H1 (cell line): ENCODE measurements at regions not wholly inside any gene's neighbourhood (a gene's known extent, or its start where the extent isn't known, plus 50 kb on each side); places are given as distances from the start of the nearest gene placed in this dataset.

Experiments used
- CEBPB ChIP-seq: IDR thresholded peaks from 2 replicates; pipeline ENCODE4 v1.6.1; 2012; ENCODE audit warnings: low read depth, low read length
- CHD1 ChIP-seq: IDR thresholded peaks from 2 replicates; pipeline ENCODE4 v1.6.1; 2012; ENCODE audit warnings: low read depth, low read length, improper control_type of control experiment
- EP300 ChIP-seq, 2 experiments: IDR thresholded peaks; 1 replicate in 1 of 2; 2 replicates in 1 of 2; pipeline ENCODE4 v1.6.1; 2011 to 2012; ENCODE audit warnings: low read depth in 2 of 2, low read length in 2 of 2, mild to moderate bottlenecking in 2 of 2, borderline replicate concordance in 1 of 2, inconsistent platforms in 1 of 2, moderate library complexity in 1 of 2
- EZH2 ChIP-seq: fragments of 200-600 bp; sonication (generic); IDR thresholded peaks from 2 replicates; pipeline ENCODE4 v1.7.1; 2012; ENCODE audit warnings: low read depth, mild to moderate bottlenecking, moderate library complexity, low read length, inconsistent platforms; ENCODE audit not compliant: severe bottlenecking
- MAX ChIP-seq: IDR thresholded peaks from 2 replicates; pipeline ENCODE4 v1.6.1; 2012; ENCODE audit warnings: inconsistent platforms
- POLR2A ChIP-seq, 2 experiments: IDR thresholded peaks; 1 replicate in 1 of 2; 2 replicates in 1 of 2; pipeline ENCODE4 v1.6.1; 2011; ENCODE audit warnings: low read depth in 2 of 2, low read length in 2 of 2, mild to moderate bottlenecking in 2 of 2; ENCODE audit errors: control extremely low read depth in 1 of 2
- RAD21 ChIP-seq, 2 experiments: IDR thresholded peaks in 1 of 2; conservative IDR thresholded peaks in 1 of 2; 2 replicates each; pipeline ENCODE4 v1.6.1; 2011; ENCODE audit warnings: low read depth in 2 of 2, low read length in 2 of 2, improper control_type of control experiment in 1 of 2, inconsistent platforms in 1 of 2, mild to moderate bottlenecking in 1 of 2, moderate library complexity in 1 of 2
- RXRA ChIP-seq: IDR thresholded peaks from 2 replicates; pipeline ENCODE4 v1.6.1; 2011; ENCODE audit warnings: low read depth, mild to moderate bottlenecking, low read length, moderate library complexity; ENCODE audit not compliant: insufficient read depth
- SP2 ChIP-seq: IDR thresholded peaks from 2 replicates; pipeline ENCODE4 v1.6.1; 2012; ENCODE audit warnings: mild to moderate bottlenecking, low read length, inconsistent platforms
- TEAD4 ChIP-seq: IDR thresholded peaks from 2 replicates; pipeline ENCODE4 v1.6.1; 2012; ENCODE audit warnings: low read depth, low read length, inconsistent platforms, mixed read lengths
- YY1 ChIP-seq: IDR thresholded peaks from 2 replicates; pipeline ENCODE4 v1.6.1; 2011; ENCODE audit warnings: low read depth, mild to moderate bottlenecking, low read length
- TF ChIP-seq, protein P1 (sequence below), 3 experiments: IDR thresholded peaks; 1 replicate in 2 of 3; 2 replicates in 1 of 3; pipeline versions ENCODE4 v1.5.1 to v1.6.1; 2011; ENCODE audit warnings: low read length in 3 of 3, mild to moderate bottlenecking in 3 of 3, inconsistent platforms in 2 of 3, low read depth in 1 of 3, moderate library complexity in 1 of 3; ENCODE audit not compliant: insufficient read depth in 1 of 3; ENCODE audit errors: control extremely low read depth in 1 of 3

GRCh38 chr12:20274008-20274407 is 94.3 kb upstream of the PDE3A start:
- TF ChIP-seq MAX: no peak
- TF ChIP-seq, protein P1, sequence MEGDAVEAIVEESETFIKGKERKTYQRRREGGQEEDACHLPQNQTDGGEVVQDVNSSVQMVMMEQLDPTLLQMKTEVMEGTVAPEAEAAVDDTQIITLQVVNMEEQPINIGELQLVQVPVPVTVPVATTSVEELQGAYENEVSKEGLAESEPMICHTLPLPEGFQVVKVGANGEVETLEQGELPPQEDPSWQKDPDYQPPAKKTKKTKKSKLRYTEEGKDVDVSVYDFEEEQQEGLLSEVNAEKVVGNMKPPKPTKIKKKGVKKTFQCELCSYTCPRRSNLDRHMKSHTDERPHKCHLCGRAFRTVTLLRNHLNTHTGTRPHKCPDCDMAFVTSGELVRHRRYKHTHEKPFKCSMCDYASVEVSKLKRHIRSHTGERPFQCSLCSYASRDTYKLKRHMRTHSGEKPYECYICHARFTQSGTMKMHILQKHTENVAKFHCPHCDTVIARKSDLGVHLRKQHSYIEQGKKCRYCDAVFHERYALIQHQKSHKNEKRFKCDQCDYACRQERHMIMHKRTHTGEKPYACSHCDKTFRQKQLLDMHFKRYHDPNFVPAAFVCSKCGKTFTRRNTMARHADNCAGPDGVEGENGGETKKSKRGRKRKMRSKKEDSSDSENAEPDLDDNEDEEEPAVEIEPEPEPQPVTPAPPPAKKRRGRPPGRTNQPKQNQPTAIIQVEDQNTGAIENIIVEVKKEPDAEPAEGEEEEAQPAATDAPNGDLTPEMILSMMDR (IDR thresholded peaks at IDR 0.05; ENCODE audit: control extremely low read depth in 1 of 3, insufficient read depth in 1 of 3, low read depth in 1 of 3, low read length in 3 of 3): no peak
- no peak for TF ChIP-seq RAD21 (IDR thresholded peaks at IDR 0.05 in 1 of 2, conservative IDR thresholded peaks at IDR 0.05 in 1 of 2; ENCODE audit: low read depth in 2 of 2, low read length in 2 of 2)
- no peak for TF ChIP-seq CEBPB
- no peak for TF ChIP-seq CHD1
- TF ChIP-seq EP300 (IDR thresholded peaks at IDR 0.05; ENCODE audit: borderline replicate concordance in 1 of 2, low read depth in 2 of 2, low read length in 2 of 2): no peak
- no peak for TF ChIP-seq POLR2A (IDR thresholded peaks at IDR 0.05; ENCODE audit: control extremely low read depth in 1 of 2, low read depth in 2 of 2, low read length in 2 of 2)
- TF ChIP-seq RXRA: no peak
- TF ChIP-seq EZH2: no peak
- no peak for TF ChIP-seq TEAD4
- no peak for TF ChIP-seq YY1
- TF ChIP-seq SP2: no peak
